ENCODE measurements at regions not wholly inside any gene's neighbourhood (a gene's known extent, or its start where the extent isn't known, plus 50 kb on each side); places are given as distances from the start of the nearest gene placed in this dataset.

- POLR2A ChIA-PET, result interaction anchor here (0.6 kb wide), 1 partner anchor 120 kb away, joined by 3 read pairs; no protein-coding TSS in a partner anchor
- Mint-ChIP-seq H3K4me1 (ENCODE audit: insufficient read depth, unreplicated experiment) (no peaks in the 10 kb centered on the region), H3K9me3 (ENCODE audit: unreplicated experiment) (no peaks in the 10 kb centered on the region), H3K4me3 (ENCODE audit: unreplicated experiment) (no peak overlapping the region), H3K27me3 (ENCODE audit: insufficient read depth, unreplicated experiment) (peaks cover 7% of the 10 kb centered on the region), H3K27ac (ENCODE audit: low read depth, unreplicated experiment) (no peak overlapping the region), H3K36me3 (ENCODE audit: insufficient read depth, unreplicated experiment) (no peaks in the 10 kb centered on the region)
- BruUV-seq (replicated peaks), result no TSS peak
- intact Hi-C loops (cut with micrococcal nuclease), result no loop called here
- CTCF ChIA-PET, result interaction anchor here (0.6 to 0.9 kb wide), 3 partner anchors 14 to 178 kb away, joined by 3 to 5 read pairs (median 5); no protein-coding TSS in a partner anchor
- TF ChIP-seq CTCF (IDR thresholded peaks at IDR 0.05; ENCODE audit: unreplicated experiment), result no peak
- DNase-seq (ENCODE audit: unreplicated experiment), result no peak
Measured at GRCh38 chr5:103393101-103393754, 134.7 kb downstream of the MACIR start.

- intact Hi-C loops (cut with micrococcal nuclease), result no loop called here
- ChIA-PET CTCF (no interaction called here), POLR2A (no interaction called here)
- H3K4me1 Mint-ChIP-seq (ENCODE audit: insufficient read depth, unreplicated experiment), result no peaks in the 10 kb centered on the region
- no peak for TF ChIP-seq CTCF (IDR thresholded peaks at IDR 0.05; ENCODE audit: unreplicated experiment)
- BruUV-seq (replicated peaks), result no TSS peak
- no peak for DNase-seq (ENCODE audit: unreplicated experiment)
- peaks cover 11% of the 10 kb centered on the region for H3K27me3 Mint-ChIP-seq (ENCODE audit: insufficient read depth, unreplicated experiment)
- no peaks in the 10 kb centered on the region for H3K9me3 Mint-ChIP-seq (ENCODE audit: unreplicated experiment)
- H3K27ac Mint-ChIP-seq (ENCODE audit: low read depth, unreplicated experiment), result no peak overlapping the region
- H3K4me3 Mint-ChIP-seq (ENCODE audit: unreplicated experiment), result no peak overlapping the region
- no peaks in the 10 kb centered on the region for H3K36me3 Mint-ChIP-seq (ENCODE audit: insufficient read depth, unreplicated experiment)
Measured at GRCh38 chr5:103391659-103392058, 133.1 kb downstream of the MACIR start.

- intact Hi-C loops (cut with micrococcal nuclease), result no loop called here
- CTCF ChIA-PET, result interaction anchor here (0.6 kb wide), 1 partner anchor 88 kb away, joined by 4 read pairs; no protein-coding TSS in a partner anchor
Measured at GRCh38 chr5:103389846-103390245, 131.3 kb downstream of the MACIR start.

GRCh38 chr5:103389357-103389756 is 130.8 kb downstream of the MACIR start:
- Mint-ChIP-seq H3K9me3 (ENCODE audit: unreplicated experiment) (peaks cover 7% of the 10 kb centered on the region), H3K4me3 (ENCODE audit: unreplicated experiment) (no peak overlapping the region), H3K27me3 (ENCODE audit: insufficient read depth, unreplicated experiment) (peaks cover 21% of the 10 kb centered on the region), H3K4me1 (ENCODE audit: insufficient read depth, unreplicated experiment) (no peaks in the 10 kb centered on the region), H3K27ac (ENCODE audit: low read depth, unreplicated experiment) (no peak overlapping the region), H3K36me3 (ENCODE audit: insufficient read depth, unreplicated experiment) (no peaks in the 10 kb centered on the region)
- POLR2A ChIA-PET, result no interaction called here
- no TSS peak for BruUV-seq (replicated peaks)
- intact Hi-C loops (cut with micrococcal nuclease), result no loop called here
- TF ChIP-seq CTCF (IDR thresholded peaks at IDR 0.05; ENCODE audit: unreplicated experiment), result no peak
- CTCF ChIA-PET, result interaction anchor here (0.6 kb wide), 1 partner anchor 87 kb away, joined by 4 read pairs; no protein-coding TSS in a partner anchor
- no peak for DNase-seq (ENCODE audit: unreplicated experiment)

More at GRCh38 chr5:103389846-103390245, 131.3 kb downstream of the MACIR start:
- Mint-ChIP-seq H3K4me1 (ENCODE audit: insufficient read depth, unreplicated experiment) (no peaks in the 10 kb centered on the region), H3K27ac (ENCODE audit: low read depth, unreplicated experiment) (no peak overlapping the region), H3K27me3 (ENCODE audit: insufficient read depth, unreplicated experiment) (peaks cover 16% of the 10 kb centered on the region), H3K36me3 (ENCODE audit: insufficient read depth, unreplicated experiment) (no peaks in the 10 kb centered on the region), H3K4me3 (ENCODE audit: unreplicated experiment) (no peak overlapping the region), H3K9me3 (ENCODE audit: unreplicated experiment) (peaks cover 3% of the 10 kb centered on the region)
- BruUV-seq (replicated peaks), result no TSS peak
- TF ChIP-seq CTCF (IDR thresholded peaks at IDR 0.05; ENCODE audit: unreplicated experiment), result no peak
- DNase-seq (ENCODE audit: unreplicated experiment), result no peak
- POLR2A ChIA-PET, result interaction anchor here (0.6 kb wide), 1 partner anchor 12 kb away, joined by 3 read pairs; no protein-coding TSS in a partner anchor
